ENCODE measurements at regions not wholly inside any gene's neighbourhood (a gene's known extent, or its start where the extent isn't known, plus 50 kb on each side); places are given as distances from the start of the nearest gene placed in this dataset.

DNA sequence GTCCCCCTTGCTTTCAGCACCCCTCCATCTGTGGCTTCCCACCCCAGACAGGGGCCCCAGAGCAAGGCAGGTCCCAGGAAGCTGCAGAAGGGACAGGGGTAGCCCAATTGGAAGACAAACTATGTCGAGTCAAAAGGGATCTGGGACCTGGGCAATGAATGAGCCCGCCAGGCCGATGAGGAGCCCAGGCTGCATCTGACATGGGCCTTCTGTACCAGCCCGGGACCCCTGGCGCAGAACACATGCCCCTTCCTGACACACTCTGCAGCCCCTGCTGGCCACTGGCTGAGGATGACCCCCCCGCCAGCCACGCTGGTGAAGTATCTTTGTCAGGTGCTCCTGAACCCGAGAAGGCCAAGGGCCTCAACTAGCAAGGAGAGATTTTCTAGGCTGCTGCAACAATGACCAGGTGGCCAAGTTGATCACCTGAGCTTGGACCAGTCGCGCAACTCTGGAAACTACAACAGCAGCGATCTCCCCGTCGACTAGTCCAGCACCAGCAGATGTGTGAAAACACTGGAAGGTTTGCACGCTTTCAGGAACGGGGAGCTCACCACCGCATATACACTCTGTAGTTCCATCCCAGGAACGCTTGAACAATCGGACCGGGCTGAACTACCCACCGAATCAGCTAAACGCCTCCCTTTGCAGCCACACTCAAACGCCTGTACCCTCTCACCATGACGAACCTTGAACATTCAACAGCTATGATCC, 119.0 kb downstream of the NCOR2 start:
- Histone ChIP-seq H3K9ac (ENCODE audit: low read depth in 1 of 2, low read length in 2 of 2) (no peak overlapping the region), H3K36me3 (ENCODE audit: control insufficient read depth in 2 of 2, insufficient read depth in 2 of 2, low read length in 2 of 2) (peaks cover 22 to 38% of the 10 kb centered on the region in 2 donors), H3K4me1 (ENCODE audit: control insufficient read depth in 2 of 2, insufficient read depth in 2 of 2, low read length in 2 of 2) (peaks cover 7 to 15% of the 10 kb centered on the region in 2 donors), H3K27me3 (ENCODE audit: control insufficient read depth in 2 of 2, insufficient read depth in 2 of 2, low read length in 2 of 2) (no peaks in the 10 kb centered on the region), H3K27ac (ENCODE audit: low read depth in 2 of 2, low read length in 2 of 2) (no peak overlapping the region), H3K9me3 (ENCODE audit: control insufficient read depth in 2 of 2, low read length in 2 of 2) (no peaks in the 10 kb centered on the region), H3K4me3 (ENCODE audit: low read length in 2 of 2) (no peak overlapping the region)

DNA sequence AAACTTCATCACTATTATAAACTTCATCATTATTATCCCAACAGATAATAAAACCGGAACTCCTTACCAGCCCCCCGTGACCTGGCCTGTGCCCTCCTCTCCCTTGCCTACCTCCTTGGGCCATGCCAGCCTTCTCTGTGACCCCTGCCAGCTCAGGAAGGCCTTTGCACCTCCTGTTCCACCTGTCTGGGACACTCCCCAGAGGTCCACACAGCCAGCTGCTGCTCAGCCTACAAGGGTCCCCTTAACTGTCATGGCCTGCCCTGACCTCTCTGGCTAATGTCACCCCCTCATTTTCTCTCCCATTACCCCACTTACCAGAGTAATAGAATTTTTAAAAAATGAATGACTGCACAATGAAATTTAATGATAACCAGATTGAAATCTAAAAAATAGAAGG, 121.0 kb downstream of the NCOR2 start:
- H3K27ac ChIP-seq (ENCODE audit: low read depth in 2 of 2, low read length in 2 of 2), result no peak overlapping the region
- H3K36me3 ChIP-seq (ENCODE audit: control insufficient read depth in 2 of 2, insufficient read depth in 2 of 2, low read length in 2 of 2), result peaks cover 29 to 39% of the 10 kb centered on the region in 2 donors

GRCh38 chr12:124445826-124446225, 121.6 kb downstream of the NCOR2 start:
- H3K4me3 ChIP-seq (ENCODE audit: low read length in 2 of 2), result no peak overlapping the region
- no peak overlapping the region for H3K27ac ChIP-seq (ENCODE audit: low read depth in 2 of 2, low read length in 2 of 2)
- peaks cover 27 to 35% of the 10 kb centered on the region in 2 donors for H3K36me3 ChIP-seq (ENCODE audit: control insufficient read depth in 2 of 2, insufficient read depth in 2 of 2, low read length in 2 of 2)
- H3K27me3 ChIP-seq (ENCODE audit: control insufficient read depth in 2 of 2, insufficient read depth in 2 of 2, low read length in 2 of 2), result no peaks in the 10 kb centered on the region
- no peak overlapping the region for H3K9ac ChIP-seq (ENCODE audit: low read depth in 1 of 2, low read length in 2 of 2)
- no peaks in the 10 kb centered on the region for H3K9me3 ChIP-seq (ENCODE audit: control insufficient read depth in 2 of 2, low read length in 2 of 2)
- peaks cover under 1 to 2% of the 10 kb centered on the region in 2 donors for H3K4me1 ChIP-seq (ENCODE audit: control insufficient read depth in 2 of 2, insufficient read depth in 2 of 2, low read length in 2 of 2)

More for the DNA sequence above, 121.0 kb downstream of the NCOR2 start:
- no peak overlapping the region for H3K9ac ChIP-seq (ENCODE audit: low read depth in 1 of 2, low read length in 2 of 2)
- no peak overlapping the region for H3K4me3 ChIP-seq (ENCODE audit: low read length in 2 of 2)
- H3K4me1 ChIP-seq (ENCODE audit: control insufficient read depth in 2 of 2, insufficient read depth in 2 of 2, low read length in 2 of 2), result peaks cover 0 to 4% of the 10 kb centered on the region in 2 donors
- H3K9me3 ChIP-seq (ENCODE audit: control insufficient read depth in 2 of 2, low read length in 2 of 2), result no peaks in the 10 kb centered on the region
- H3K27me3 ChIP-seq (ENCODE audit: control insufficient read depth in 2 of 2, insufficient read depth in 2 of 2, low read length in 2 of 2), result no peaks in the 10 kb centered on the region

GRCh38 chr12:124445121-124445718, 122.2 kb downstream of the NCOR2 start:
- H3K36me3 ChIP-seq (ENCODE audit: control insufficient read depth in 2 of 2, insufficient read depth in 2 of 2, low read length in 2 of 2), result peaks cover 23 to 31% of the 10 kb centered on the region in 2 donors
- H3K4me1 ChIP-seq (ENCODE audit: control insufficient read depth in 2 of 2, insufficient read depth in 2 of 2, low read length in 2 of 2), result peaks cover 2 to 3% of the 10 kb centered on the region in 2 donors

DNA sequence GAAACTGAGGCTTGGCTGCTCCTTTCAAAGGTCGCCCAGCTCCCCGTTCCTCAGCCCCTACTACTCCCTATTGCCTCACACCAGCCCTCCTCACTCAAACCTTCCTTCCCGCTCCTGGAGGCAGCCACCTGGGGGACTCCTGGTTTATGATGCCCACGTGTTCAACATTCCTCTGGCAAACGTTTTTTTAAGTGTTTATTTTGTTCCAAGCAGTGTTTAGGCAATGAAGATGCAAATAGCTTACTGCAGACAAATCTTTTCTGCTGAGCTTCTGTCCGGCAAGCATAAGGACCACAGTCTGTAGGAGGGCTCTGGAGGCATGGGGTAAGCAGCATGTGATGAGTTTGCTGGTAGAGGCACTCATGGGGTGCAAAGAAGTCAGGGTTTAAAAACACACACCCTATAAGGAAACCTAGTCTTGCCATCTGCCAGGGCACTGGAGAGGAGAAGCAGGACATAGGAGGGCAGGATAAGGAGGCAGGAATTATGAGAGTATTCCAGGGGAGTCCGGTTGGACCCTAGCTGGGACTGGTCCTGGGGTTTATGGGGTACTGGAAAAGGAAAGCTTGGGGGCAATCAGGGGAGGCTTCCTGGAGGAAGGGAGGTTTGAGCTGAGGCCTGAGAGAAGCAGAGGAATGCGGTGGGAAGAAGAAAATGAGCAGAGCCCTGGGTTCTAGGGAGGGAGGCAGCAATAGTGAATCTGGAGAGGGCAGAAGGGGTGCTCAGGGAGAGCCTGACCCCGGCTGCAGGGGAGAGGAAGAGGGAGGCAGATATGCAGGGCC, 123.3 kb downstream of the NCOR2 start:
- no peaks in the 10 kb centered on the region for H3K9me3 ChIP-seq (ENCODE audit: control insufficient read depth in 2 of 2, low read length in 2 of 2)
- peaks cover 2 to 6% of the 10 kb centered on the region in 2 donors for H3K4me1 ChIP-seq (ENCODE audit: control insufficient read depth in 2 of 2, insufficient read depth in 2 of 2, low read length in 2 of 2)
- H3K27ac ChIP-seq (ENCODE audit: low read depth in 2 of 2, low read length in 2 of 2), result no peak overlapping the region
- H3K36me3 ChIP-seq (ENCODE audit: control insufficient read depth in 2 of 2, insufficient read depth in 2 of 2, low read length in 2 of 2), result peaks cover 21 to 26% of the 10 kb centered on the region in 2 donors
- no peak overlapping the region for H3K9ac ChIP-seq (ENCODE audit: low read depth in 1 of 2, low read length in 2 of 2)
- no peaks in the 10 kb centered on the region for H3K27me3 ChIP-seq (ENCODE audit: control insufficient read depth in 2 of 2, insufficient read depth in 2 of 2, low read length in 2 of 2)
- H3K4me3 ChIP-seq (ENCODE audit: low read length in 2 of 2), result no peak overlapping the region

More at GRCh38 chr12:124445121-124445718, 122.2 kb downstream of the NCOR2 start:
- Histone ChIP-seq H3K27me3 (ENCODE audit: control insufficient read depth in 2 of 2, insufficient read depth in 2 of 2, low read length in 2 of 2) (no peaks in the 10 kb centered on the region), H3K4me3 (ENCODE audit: low read length in 2 of 2) (no peak overlapping the region), H3K9me3 (ENCODE audit: control insufficient read depth in 2 of 2, low read length in 2 of 2) (no peaks in the 10 kb centered on the region), H3K9ac (ENCODE audit: low read depth in 1 of 2, low read length in 2 of 2) (no peak overlapping the region), H3K27ac (ENCODE audit: low read depth in 2 of 2, low read length in 2 of 2) (no peak overlapping the region)

GRCh38 chr12:124442772-124443445, 124.5 kb downstream of the NCOR2 start:
- Histone ChIP-seq H3K36me3 (ENCODE audit: control insufficient read depth in 2 of 2, insufficient read depth in 2 of 2, low read length in 2 of 2) (peaks cover 14 to 16% of the 10 kb centered on the region in 2 donors), H3K27ac (ENCODE audit: low read depth in 2 of 2, low read length in 2 of 2) (no peak overlapping the region), H3K9ac (ENCODE audit: low read depth in 1 of 2, low read length in 2 of 2) (no peak overlapping the region)

DNA sequence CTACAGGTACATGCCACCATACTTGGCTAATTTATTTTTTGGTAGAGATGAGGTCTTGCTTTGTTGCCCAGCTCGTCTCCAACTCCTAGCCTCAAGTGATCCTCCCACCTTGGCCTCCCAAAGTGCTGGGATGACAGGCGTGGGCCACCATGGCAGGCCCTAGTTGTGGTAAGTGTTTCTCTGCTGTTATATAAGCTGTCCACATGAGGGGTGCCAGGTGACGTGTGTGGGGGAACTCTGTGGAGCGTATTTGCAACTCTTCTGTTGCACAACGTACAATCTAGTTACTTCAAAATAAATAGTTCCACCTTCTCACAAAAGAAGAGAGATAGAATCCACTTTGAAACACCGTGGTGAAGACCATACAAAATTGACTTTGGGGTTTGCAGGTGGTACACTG, 125.1 kb downstream of the NCOR2 start:
- Histone ChIP-seq H3K9ac (ENCODE audit: low read depth in 1 of 2, low read length in 2 of 2) (no peak overlapping the region), H3K36me3 (ENCODE audit: control insufficient read depth in 2 of 2, insufficient read depth in 2 of 2, low read length in 2 of 2) (peaks cover 14 to 17% of the 10 kb centered on the region in 2 donors), H3K27me3 (ENCODE audit: control insufficient read depth in 2 of 2, insufficient read depth in 2 of 2, low read length in 2 of 2) (no peaks in the 10 kb centered on the region), H3K27ac (ENCODE audit: low read depth in 2 of 2, low read length in 2 of 2) (no peak overlapping the region), H3K4me1 (ENCODE audit: control insufficient read depth in 2 of 2, insufficient read depth in 2 of 2, low read length in 2 of 2) (peaks cover 2 to 6% of the 10 kb centered on the region in 2 donors), H3K4me3 (ENCODE audit: low read length in 2 of 2) (no peak overlapping the region), H3K9me3 (ENCODE audit: control insufficient read depth in 2 of 2, low read length in 2 of 2) (no peaks in the 10 kb centered on the region)

More at GRCh38 chr12:124442772-124443445, 124.5 kb downstream of the NCOR2 start:
- Histone ChIP-seq H3K4me1 (ENCODE audit: control insufficient read depth in 2 of 2, insufficient read depth in 2 of 2, low read length in 2 of 2) (peaks cover 2 to 6% of the 10 kb centered on the region in 2 donors), H3K27me3 (ENCODE audit: control insufficient read depth in 2 of 2, insufficient read depth in 2 of 2, low read length in 2 of 2) (no peaks in the 10 kb centered on the region), H3K4me3 (ENCODE audit: low read length in 2 of 2) (no peak overlapping the region), H3K9me3 (ENCODE audit: control insufficient read depth in 2 of 2, low read length in 2 of 2) (no peaks in the 10 kb centered on the region)

GRCh38 chr12:124441443-124442194, 125.8 kb downstream of the NCOR2 start:
- Histone ChIP-seq H3K9me3 (ENCODE audit: control insufficient read depth in 2 of 2, low read length in 2 of 2) (no peaks in the 10 kb centered on the region), H3K36me3 (ENCODE audit: control insufficient read depth in 2 of 2, insufficient read depth in 2 of 2, low read length in 2 of 2) (peaks cover 11 to 19% of the 10 kb centered on the region in 2 donors), H3K9ac (ENCODE audit: low read depth in 1 of 2, low read length in 2 of 2) (no peak overlapping the region), H3K27ac (ENCODE audit: low read depth in 2 of 2, low read length in 2 of 2) (peak overlapping the region; percentile 52 to 61), H3K4me3 (ENCODE audit: low read length in 2 of 2) (no peak overlapping the region), H3K4me1 (ENCODE audit: control insufficient read depth in 2 of 2, insufficient read depth in 2 of 2, low read length in 2 of 2) (peaks cover 2 to 6% of the 10 kb centered on the region in 2 donors), H3K27me3 (ENCODE audit: control insufficient read depth in 2 of 2, insufficient read depth in 2 of 2, low read length in 2 of 2) (no peaks in the 10 kb centered on the region)

DNA sequence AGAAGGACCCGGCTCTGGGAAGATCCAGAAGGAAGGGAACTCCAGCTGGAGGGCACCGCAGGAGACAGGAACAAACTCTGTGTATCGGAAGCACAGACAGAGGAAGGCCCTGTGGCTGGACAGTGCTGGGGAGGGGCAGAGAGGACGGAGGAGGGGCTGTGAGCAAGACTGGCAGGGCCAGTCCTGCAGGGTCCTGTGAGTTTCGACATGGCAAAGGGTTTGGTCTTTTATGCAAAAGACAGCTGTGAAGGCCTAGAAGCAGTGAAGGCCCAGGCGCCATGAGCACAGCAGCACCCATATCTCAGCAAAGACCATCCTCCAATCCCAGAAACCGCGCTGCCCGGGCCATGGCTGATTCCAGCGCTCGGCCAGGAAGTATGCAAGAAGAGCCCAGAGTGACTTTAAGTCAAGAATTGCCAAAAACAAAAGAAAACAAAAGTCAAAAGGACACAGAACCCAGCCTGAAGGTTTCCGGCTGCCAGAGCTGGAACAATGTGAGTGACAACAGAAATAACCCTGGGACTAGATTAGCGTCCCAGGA, 126.5 kb downstream of the NCOR2 start:
- Histone ChIP-seq H3K4me3 (ENCODE audit: low read length in 2 of 2) (no peak overlapping the region), H3K27ac (ENCODE audit: low read depth in 2 of 2, low read length in 2 of 2) (peak overlapping the region; percentile 34 to 52), H3K36me3 (ENCODE audit: control insufficient read depth in 2 of 2, insufficient read depth in 2 of 2, low read length in 2 of 2) (peaks cover 15 to 18% of the 10 kb centered on the region in 2 donors), H3K9ac (ENCODE audit: low read depth in 1 of 2, low read length in 2 of 2) (no peak overlapping the region), H3K27me3 (ENCODE audit: control insufficient read depth in 2 of 2, insufficient read depth in 2 of 2, low read length in 2 of 2) (no peaks in the 10 kb centered on the region), H3K4me1 (ENCODE audit: control insufficient read depth in 2 of 2, insufficient read depth in 2 of 2, low read length in 2 of 2) (peaks cover 2 to 6% of the 10 kb centered on the region in 2 donors), H3K9me3 (ENCODE audit: control insufficient read depth in 2 of 2, low read length in 2 of 2) (no peaks in the 10 kb centered on the region)
